M059J (cell line): ENCODE measurements at regions not wholly inside any gene's neighbourhood (a gene's known extent, or its start where the extent isn't known, plus 50 kb on each side); places are given as distances from the start of the nearest gene placed in this dataset.

ENCODE experiments used
- DNase-seq: peaks from one replicate; pipeline ENCODE4 v3.0.0-alpha.2; 2012; ENCODE audit warnings: low read depth

DNA sequence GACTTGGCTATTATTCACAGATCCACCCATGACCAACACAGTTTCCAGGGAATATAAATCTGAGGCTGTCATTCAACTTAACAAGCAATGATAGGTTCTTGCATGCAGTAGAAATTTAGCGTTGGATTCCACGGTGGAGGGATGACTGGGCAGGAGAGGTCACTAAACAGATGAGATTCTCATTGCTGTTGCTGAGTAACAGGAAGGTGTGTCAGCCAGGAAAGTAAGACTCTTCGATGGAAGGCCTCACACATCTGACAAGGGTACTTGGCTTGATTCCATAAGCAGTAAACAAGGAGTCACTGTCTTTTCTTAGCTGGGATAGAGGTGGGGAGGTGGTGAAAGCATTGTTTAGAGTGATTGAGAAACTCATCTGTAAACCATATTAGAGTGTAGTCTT lies 1152.0 kb downstream of the SORCS3 start:
- DNase-seq, result peak; percentile 28

DNA sequence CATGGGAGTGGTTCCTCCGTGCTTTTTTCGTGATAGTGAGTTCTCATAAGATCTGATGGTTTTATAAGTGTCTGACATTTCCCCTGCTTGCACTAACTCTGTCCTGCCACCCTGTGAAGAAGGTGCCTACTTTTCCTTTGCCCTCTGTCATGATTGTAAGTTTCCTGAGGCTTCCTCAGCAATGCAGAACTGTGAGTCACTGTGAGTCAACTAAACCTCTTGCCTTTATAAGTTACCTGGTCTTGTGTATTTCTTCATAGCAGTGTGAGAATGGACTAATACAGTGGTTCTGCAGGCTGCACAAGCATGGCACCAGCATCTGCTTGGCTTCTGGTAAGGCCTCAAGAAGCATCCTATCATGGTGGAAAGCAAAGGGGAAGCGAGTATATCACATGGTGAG lies 1144.6 kb downstream of the SORCS3 start:
- DNase-seq, result no peak

- DNase-seq, result no peak
Measured at GRCh38 chr10:105783936-105784483, 1142.9 kb downstream of the SORCS3 start.

GRCh38 chr10:105774881-105775280 lies 1133.8 kb downstream of the SORCS3 start:
- DNase-seq, result no peak

- DNase-seq, result no peak
Measured at GRCh38 chr10:105774351-105774750, 1133.3 kb downstream of the SORCS3 start.

GRCh38 chr10:105770524-105771212 lies 1129.6 kb downstream of the SORCS3 start:
- no peak for DNase-seq

GRCh38 chr10:105769248-105770184 lies 1128.4 kb downstream of the SORCS3 start:
- DNase-seq, result peak; percentile 32

DNA sequence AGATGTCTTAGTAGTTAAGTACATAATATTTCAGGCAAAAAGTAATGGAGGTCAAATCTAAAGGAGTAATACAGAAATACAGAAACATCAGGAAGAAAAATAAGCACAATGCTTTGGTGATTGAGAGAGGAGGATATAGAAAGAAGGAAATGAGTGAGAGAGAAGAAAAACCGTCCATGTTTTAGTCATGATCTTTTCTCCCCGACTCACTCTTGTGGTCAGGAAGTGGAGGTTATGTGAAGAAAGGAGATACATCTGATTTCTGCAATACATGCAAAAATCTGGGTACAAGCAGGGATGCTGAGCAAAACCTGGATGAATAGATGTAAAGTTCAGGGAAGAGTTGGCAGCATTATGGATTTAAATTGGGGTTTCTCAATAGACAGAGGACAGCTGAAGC lies 1122.5 kb downstream of the SORCS3 start:
- DNase-seq, result no peak

- DNase-seq, result no peak
Measured at GRCh38 chr10:105761576-105762260, 1120.6 kb downstream of the SORCS3 start.

DNA sequence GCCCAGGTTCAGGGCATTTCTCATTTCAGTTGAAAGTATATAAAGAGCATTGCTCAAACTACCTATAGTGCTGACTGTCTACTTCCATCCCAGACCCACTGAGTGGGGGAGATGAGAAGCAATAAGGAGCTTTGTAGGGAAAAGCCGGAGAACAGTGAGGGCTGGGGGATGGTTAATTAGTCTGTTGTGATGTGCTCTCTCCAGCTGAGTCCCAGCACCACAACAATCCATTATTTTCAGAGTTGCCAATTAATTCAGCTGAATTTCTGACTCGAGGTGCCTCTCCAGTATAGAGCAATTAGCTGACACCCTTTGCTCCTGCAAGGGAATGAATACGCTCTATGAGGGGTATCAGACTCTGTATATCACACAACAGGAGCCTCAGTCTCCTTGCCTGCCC lies 1118.6 kb downstream of the SORCS3 start:
- no peak for DNase-seq

- DNase-seq, result no peak
Measured at GRCh38 chr10:105758209-105758998, 1117.3 kb downstream of the SORCS3 start.

DNA sequence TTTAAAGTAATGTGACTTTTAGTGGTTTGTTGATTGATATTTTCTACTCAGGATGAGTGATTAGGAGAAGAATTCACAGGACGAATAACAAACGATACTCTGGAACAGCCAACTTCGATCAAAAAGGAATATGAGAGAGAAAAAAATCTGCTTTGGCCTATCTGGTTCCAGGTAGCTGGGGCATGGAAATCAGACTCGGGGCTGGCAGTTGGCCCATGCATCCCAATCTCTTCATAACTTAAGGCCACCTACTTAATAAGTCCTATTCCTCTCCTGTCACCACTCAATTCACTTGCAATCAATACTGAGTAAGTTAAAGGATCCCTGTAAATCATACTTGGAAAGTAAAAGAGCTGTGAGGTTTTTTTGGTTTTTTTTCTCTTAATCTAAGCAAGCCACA lies 1116.2 kb downstream of the SORCS3 start:
- DNase-seq, result no peak

DNA sequence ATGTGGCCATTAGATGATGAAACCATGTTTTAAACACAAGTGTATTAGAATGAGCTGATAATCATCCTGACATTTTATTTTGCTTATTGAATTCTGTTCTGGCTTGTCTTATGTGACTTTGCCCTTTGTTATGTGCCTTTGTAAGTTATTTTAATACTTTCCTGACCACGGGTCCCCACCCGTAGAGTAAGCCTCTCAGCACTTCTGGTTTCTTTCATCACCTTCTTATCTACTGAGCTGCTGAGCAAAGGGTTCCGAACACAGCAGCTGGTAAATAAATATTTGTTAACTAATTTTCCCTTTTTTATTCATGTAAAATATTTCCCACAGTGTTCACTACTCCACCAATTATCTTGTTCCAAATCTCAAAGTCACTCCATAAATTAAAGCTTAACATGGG lies 1115.3 kb downstream of the SORCS3 start:
- no peak for DNase-seq

GRCh38 chr10:105751688-105752087 lies 1110.6 kb downstream of the SORCS3 start:
- DNase-seq, result no peak

- DNase-seq, result no peak
Measured at GRCh38 chr10:105745596-105746148, 1104.6 kb downstream of the SORCS3 start.

GRCh38 chr10:105743343-105744056 lies 1102.4 kb downstream of the SORCS3 start:
- no peak for DNase-seq

DNA sequence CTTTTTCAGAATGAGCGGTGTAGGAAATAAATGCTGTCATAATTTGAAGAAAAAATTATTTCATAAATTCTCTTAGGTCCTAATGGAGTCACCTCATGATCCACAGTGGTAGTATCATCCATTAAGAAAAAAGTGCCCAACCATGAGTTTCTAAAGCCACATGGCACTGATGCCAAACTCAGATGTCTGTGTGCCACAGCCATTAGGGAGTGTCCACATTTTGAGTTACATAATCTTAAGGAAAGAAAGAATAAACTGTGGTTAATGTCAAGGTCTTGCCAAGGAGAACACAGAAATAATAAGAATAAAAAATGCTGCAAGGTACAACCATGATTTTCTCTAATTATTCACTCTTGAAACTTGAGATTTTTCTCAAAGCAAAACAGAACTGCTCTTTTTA lies 1101.8 kb downstream of the SORCS3 start:
- DNase-seq, result no peak

DNA sequence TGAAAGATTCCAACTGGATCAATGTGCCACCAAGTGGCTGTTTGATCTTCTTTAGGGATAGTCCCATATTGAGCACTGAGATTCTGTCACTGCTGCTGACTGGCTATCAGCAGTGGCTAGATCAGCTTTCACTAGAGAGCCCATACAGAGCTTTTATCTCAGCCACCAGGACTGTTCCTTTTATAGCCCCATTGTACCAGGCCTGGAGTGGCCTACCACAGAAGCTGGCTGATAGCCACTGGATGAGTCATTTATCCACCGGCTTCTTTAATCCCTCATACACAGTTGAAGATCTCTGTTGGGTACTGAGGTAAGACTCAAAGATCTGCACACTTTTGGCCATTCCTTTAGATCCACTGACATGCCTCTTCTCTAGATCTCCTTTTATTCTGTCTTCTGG lies 1101.1 kb downstream of the SORCS3 start:
- peak; percentile 26 for DNase-seq

GRCh38 chr10:105734479-105734878 lies 1093.4 kb downstream of the SORCS3 start:
- no peak for DNase-seq

GRCh38 chr10:105733924-105734323 lies 1092.8 kb downstream of the SORCS3 start:
- DNase-seq, result no peak
